Dendritic cell treated with granulocyte-macrophage colony-stimulating factor and Interleukin-4, amounts not matched to agents 40 ng/mL and 50 ng/mL, for 4 days (primary cell): ENCODE measurements at regions not wholly inside any gene's neighbourhood (a gene's known extent, or its start where the extent isn't known, plus 50 kb on each side); places are given as distances from the start of the nearest gene placed in this dataset.

Experiments used
- H3K27ac Mint-ChIP-seq: one replicate; pipeline ENCODE4 v1.8.0; 2022; ENCODE audit warnings: mild to moderate bottlenecking, mixed read lengths
- H3K27me3 Mint-ChIP-seq: one replicate; pipeline ENCODE4 v1.8.0; 2022; ENCODE audit warnings: mild to moderate bottlenecking, mixed read lengths
- H3K36me3 Mint-ChIP-seq: one replicate; pipeline ENCODE4 v1.8.0; 2022; ENCODE audit warnings: low read depth, mixed read lengths
- H3K4me1 Mint-ChIP-seq: one replicate; pipeline ENCODE4 v1.8.0; 2022; ENCODE audit warnings: low read depth, mixed read lengths
- H3K4me3 Mint-ChIP-seq: one replicate; pipeline ENCODE4 v1.8.0; 2022; ENCODE audit warnings: mild to moderate bottlenecking, moderate library complexity, mixed read lengths
- H3K9me3 Mint-ChIP-seq: one replicate; pipeline ENCODE4 v1.8.0; 2022; ENCODE audit warnings: mixed read lengths
- intact Hi-C: fragments of 100-400 bp; cut with micrococcal nuclease; formaldehyde crosslinking; loops from one replicate; pipeline ENCODE4 v1.15.0; 2022

GRCh38 chr3:178443634-178444033, 92.6 kb upstream of the KCNMB2 start:
- Mint-ChIP-seq H3K27me3 (peaks cover 1% of the 10 kb centered on the region), H3K4me1 (no peaks in the 10 kb centered on the region), H3K4me3 (no peak overlapping the region), H3K36me3 (no peaks in the 10 kb centered on the region), H3K9me3 (no peaks in the 10 kb centered on the region), H3K27ac (no peak overlapping the region)
- intact Hi-C loops: no loop called here

DNA sequence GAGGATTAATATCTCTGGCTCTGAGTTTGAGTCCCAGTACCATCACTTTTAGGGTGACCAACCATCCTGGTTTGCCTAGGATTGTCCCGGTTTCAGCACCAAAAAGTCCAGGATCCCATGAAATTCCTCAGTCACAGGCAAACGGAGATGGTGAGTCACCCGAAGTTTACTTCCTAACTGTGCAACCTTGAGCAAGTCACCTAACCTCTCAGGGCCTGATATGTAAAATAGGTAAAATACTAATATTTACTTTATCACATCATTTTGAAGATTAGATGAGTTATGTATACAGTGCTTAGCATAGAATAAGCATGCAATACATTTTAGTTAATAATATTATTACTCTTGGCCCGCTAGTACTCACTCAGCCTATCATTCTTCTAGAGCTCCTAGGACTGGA, 91.1 kb upstream of the KCNMB2 start:
- H3K27me3 Mint-ChIP-seq: no peaks in the 10 kb centered on the region

DNA sequence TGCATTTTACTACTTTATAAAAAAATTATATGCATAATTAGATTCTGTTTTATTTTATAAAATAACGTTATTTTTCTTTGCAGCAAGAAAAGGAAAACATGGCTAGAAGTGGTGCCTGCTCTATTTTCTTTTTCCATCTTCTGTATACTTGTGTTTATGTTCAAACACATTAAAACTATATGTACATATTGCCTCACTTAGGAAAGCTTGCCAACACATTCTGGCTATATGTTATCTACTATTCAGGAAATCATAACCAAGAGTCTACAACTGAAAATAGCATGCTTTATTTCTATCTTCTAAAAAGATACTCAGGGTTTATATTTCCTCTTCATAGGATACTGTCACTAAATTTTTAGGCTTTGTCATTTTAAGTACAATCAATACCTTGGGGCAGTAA, 90.2 kb upstream of the KCNMB2 start:
- intact Hi-C loops: no loop called here
- Mint-ChIP-seq H3K9me3 (no peaks in the 10 kb centered on the region), H3K4me3 (no peak overlapping the region), H3K27ac (no peak overlapping the region), H3K4me1 (no peaks in the 10 kb centered on the region), H3K36me3 (no peaks in the 10 kb centered on the region), H3K27me3 (no peaks in the 10 kb centered on the region)

More for the DNA sequence above, 91.1 kb upstream of the KCNMB2 start:
- no peaks in the 10 kb centered on the region for H3K36me3 Mint-ChIP-seq
- intact Hi-C loops: no loop called here
- H3K27ac Mint-ChIP-seq: no peak overlapping the region
- H3K9me3 Mint-ChIP-seq: no peaks in the 10 kb centered on the region
- H3K4me1 Mint-ChIP-seq: no peaks in the 10 kb centered on the region
- H3K4me3 Mint-ChIP-seq: no peak overlapping the region

- no peaks in the 10 kb centered on the region for H3K4me1 Mint-ChIP-seq
- no peak overlapping the region for H3K27ac Mint-ChIP-seq
- intact Hi-C loops: no loop called here
- no peaks in the 10 kb centered on the region for H3K27me3 Mint-ChIP-seq
- no peak overlapping the region for H3K4me3 Mint-ChIP-seq
- H3K36me3 Mint-ChIP-seq: no peaks in the 10 kb centered on the region
- H3K9me3 Mint-ChIP-seq: no peaks in the 10 kb centered on the region
Observed at GRCh38 chr3:178450476-178450875, 85.8 kb upstream of the KCNMB2 start.

GRCh38 chr3:178451799-178452198, 84.4 kb upstream of the KCNMB2 start:
- Mint-ChIP-seq H3K36me3 (no peaks in the 10 kb centered on the region), H3K27me3 (no peaks in the 10 kb centered on the region), H3K4me3 (no peak overlapping the region), H3K27ac (no peak overlapping the region), H3K4me1 (no peaks in the 10 kb centered on the region), H3K9me3 (no peaks in the 10 kb centered on the region)
- intact Hi-C loops: no loop called here

DNA sequence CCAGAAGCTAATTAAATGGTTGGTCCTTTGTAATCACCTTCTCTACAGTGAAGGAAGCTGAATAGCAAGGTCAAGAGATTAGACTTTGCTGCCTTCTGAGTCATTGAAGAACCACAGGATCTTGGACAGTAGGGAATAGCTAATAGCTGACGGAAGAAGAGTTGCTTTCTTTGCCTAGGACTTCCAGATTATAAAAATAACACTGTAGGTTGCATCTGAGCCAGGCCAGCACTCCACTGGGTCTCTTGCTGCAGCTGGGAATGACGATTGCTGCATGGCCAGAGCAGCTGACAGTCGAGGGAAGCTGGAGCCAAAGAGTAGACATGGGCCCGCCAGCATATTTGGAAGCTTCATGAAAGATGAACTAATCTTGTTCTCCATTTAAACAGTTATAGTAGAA, 81.5 kb upstream of the KCNMB2 start:
- no peak overlapping the region for H3K4me3 Mint-ChIP-seq
- no peaks in the 10 kb centered on the region for H3K9me3 Mint-ChIP-seq
- H3K4me1 Mint-ChIP-seq: no peaks in the 10 kb centered on the region
- no peak overlapping the region for H3K27ac Mint-ChIP-seq
- no peaks in the 10 kb centered on the region for H3K27me3 Mint-ChIP-seq
- no peaks in the 10 kb centered on the region for H3K36me3 Mint-ChIP-seq
- intact Hi-C loops: no loop called here

- Mint-ChIP-seq H3K27ac (no peak overlapping the region), H3K4me3 (no peak overlapping the region), H3K27me3 (no peaks in the 10 kb centered on the region), H3K9me3 (no peaks in the 10 kb centered on the region), H3K36me3 (no peaks in the 10 kb centered on the region), H3K4me1 (no peaks in the 10 kb centered on the region)
- intact Hi-C loops: no loop called here
Observed at GRCh38 chr3:178455226-178455625, 81.0 kb upstream of the KCNMB2 start.

- H3K27ac Mint-ChIP-seq: no peak overlapping the region
- no peaks in the 10 kb centered on the region for H3K9me3 Mint-ChIP-seq
- H3K27me3 Mint-ChIP-seq: no peaks in the 10 kb centered on the region
- no peaks in the 10 kb centered on the region for H3K4me1 Mint-ChIP-seq
- intact Hi-C loops: no loop called here
- no peak overlapping the region for H3K4me3 Mint-ChIP-seq
- no peaks in the 10 kb centered on the region for H3K36me3 Mint-ChIP-seq
Observed at GRCh38 chr3:178455946-178456345, 80.3 kb upstream of the KCNMB2 start.

DNA sequence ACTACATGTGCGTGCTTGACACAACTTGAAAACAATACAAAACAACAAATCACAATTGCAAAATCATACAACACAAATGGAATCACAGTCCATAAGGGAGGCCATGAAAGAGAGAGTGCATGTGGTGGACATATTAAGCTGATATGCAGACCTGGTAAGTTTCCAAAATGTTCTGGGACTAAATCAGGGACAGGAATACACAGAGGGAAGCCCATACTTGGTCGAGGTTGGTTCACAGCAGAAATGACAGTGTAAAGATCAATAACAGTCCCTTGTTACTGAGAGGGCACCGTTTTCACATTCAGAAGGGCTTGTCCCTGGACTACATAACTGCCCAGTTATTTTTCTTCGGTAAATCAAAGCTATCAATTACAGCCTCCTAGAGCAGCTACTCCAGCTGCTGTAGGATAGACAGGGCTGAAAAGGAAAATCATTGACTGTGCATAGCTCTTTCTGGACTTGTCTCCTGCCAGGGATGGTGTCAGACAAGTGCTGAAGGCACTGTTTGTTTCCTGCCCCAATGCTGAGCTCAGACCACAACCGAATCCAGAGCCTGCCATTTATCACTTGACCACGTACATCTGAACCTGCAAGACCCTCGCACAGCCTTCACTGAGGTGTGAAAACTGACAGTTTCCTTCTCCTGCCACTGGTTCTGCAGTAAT, 79.5 kb upstream of the KCNMB2 start:
- Mint-ChIP-seq H3K27me3 (no peaks in the 10 kb centered on the region), H3K36me3 (no peaks in the 10 kb centered on the region), H3K27ac (no peak overlapping the region), H3K4me3 (no peak overlapping the region), H3K9me3 (no peaks in the 10 kb centered on the region), H3K4me1 (no peaks in the 10 kb centered on the region)
- intact Hi-C loops: no loop called here

GRCh38 chr3:178457511-178457910, 78.7 kb upstream of the KCNMB2 start:
- Mint-ChIP-seq H3K36me3 (no peaks in the 10 kb centered on the region), H3K27ac (no peak overlapping the region), H3K4me1 (no peaks in the 10 kb centered on the region), H3K27me3 (no peaks in the 10 kb centered on the region), H3K4me3 (no peak overlapping the region), H3K9me3 (no peaks in the 10 kb centered on the region)
- intact Hi-C loops: no loop called here

GRCh38 chr3:178458313-178459037, 77.8 kb upstream of the KCNMB2 start:
- intact Hi-C loops: no loop called here

DNA sequence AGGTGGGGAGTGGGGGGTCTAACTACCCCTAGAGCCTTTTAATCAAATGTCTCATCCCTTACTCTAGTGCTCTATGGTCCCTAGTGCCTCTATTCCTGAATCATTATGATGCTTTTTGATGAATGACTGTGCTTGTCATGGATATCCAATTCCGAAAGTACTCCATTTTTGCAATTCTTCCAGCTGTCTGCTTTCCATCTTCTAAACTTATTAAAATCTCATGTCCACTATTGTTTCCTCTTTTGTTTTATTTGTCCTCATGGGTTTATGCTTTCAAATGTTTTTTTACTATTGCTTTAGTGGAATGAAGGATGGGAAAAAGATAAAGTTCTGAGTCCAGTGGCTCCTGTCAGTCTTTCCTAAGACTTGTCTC, 77.2 kb upstream of the KCNMB2 start:
- H3K36me3 Mint-ChIP-seq: no peaks in the 10 kb centered on the region
- peaks cover 13% of the 10 kb centered on the region for H3K9me3 Mint-ChIP-seq
- H3K27ac Mint-ChIP-seq: no peak overlapping the region
- intact Hi-C loops: no loop called here
- H3K27me3 Mint-ChIP-seq: no peaks in the 10 kb centered on the region
- H3K4me1 Mint-ChIP-seq: no peaks in the 10 kb centered on the region
- H3K4me3 Mint-ChIP-seq: no peak overlapping the region

More at GRCh38 chr3:178458313-178459037, 77.8 kb upstream of the KCNMB2 start:
- no peaks in the 10 kb centered on the region for H3K36me3 Mint-ChIP-seq
- H3K4me3 Mint-ChIP-seq: no peak overlapping the region
- H3K4me1 Mint-ChIP-seq: no peaks in the 10 kb centered on the region
- H3K27me3 Mint-ChIP-seq: no peaks in the 10 kb centered on the region
- no peak overlapping the region for H3K27ac Mint-ChIP-seq
- peaks cover 8% of the 10 kb centered on the region for H3K9me3 Mint-ChIP-seq

DNA sequence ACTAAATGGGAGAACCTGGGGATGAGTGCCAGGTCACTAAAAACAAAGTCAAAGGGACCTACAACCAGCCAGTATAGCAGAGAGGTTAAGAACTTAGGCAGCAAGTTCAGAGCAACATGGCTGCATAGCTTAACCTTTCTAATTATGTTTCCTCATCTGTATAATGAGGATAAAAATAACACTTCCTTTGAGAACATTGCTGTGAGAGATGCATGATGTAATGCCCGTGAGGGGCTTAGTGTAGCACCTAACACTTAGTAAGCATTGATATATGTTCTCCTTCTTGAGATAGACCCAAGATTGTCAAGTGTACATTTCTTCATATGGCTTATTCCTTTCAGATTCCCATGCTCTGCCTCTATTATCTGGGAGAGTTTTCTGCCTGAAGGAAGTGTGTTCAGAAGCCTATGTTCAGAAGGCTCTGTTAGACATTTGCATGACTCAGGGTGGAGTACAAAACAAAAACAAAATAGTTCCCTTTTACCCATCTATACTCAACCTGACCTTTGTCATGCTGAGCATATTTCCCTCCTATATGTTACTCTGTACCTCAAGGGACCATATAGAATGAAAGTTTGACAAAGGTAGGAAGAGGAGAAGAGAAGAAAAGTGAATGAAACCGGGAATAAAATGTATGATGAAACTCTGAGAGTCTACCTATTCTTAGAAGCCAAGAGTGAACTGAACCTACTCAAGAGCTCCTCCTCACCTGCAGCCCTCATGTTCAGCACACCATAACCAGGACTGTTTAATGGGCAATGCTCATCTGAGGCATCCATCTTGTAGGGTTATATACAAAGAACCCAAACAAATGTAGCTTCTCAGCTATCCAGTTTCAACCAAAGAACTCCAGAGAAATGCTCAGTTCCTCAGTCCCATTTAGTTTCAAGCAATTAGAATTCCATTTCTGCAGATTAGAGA, 70.7 kb upstream of the KCNMB2 start:
- Mint-ChIP-seq H3K9me3 (peaks cover 13% of the 10 kb centered on the region), H3K27ac (no peak overlapping the region), H3K27me3 (no peaks in the 10 kb centered on the region), H3K36me3 (no peaks in the 10 kb centered on the region), H3K4me1 (no peaks in the 10 kb centered on the region), H3K4me3 (no peak overlapping the region)
- intact Hi-C loops: no loop called here

GRCh38 chr3:178472941-178473340, 63.3 kb upstream of the KCNMB2 start:
- Mint-ChIP-seq H3K27ac (no peak overlapping the region), H3K4me3 (no peak overlapping the region), H3K36me3 (no peaks in the 10 kb centered on the region), H3K27me3 (no peaks in the 10 kb centered on the region), H3K4me1 (no peaks in the 10 kb centered on the region), H3K9me3 (no peaks in the 10 kb centered on the region)
- intact Hi-C loops: no loop called here
